Osteoblast (primary cell): ENCODE measurements at regions not wholly inside any gene's neighbourhood (a gene's known extent, or its start where the extent isn't known, plus 50 kb on each side); places are given as distances from the start of the nearest gene placed in this dataset.

Experiments
- DNase-seq: peaks from one replicate; pipeline ENCODE4 v3.0.0; 2011; ENCODE audit warnings: low spot score, mixed read lengths; ENCODE audit not compliant: insufficient read length; ENCODE audit errors: missing footprints
- H2AFZ ChIP-seq: 2 replicates; pipeline ENCODE4 v1.6.0; 2011; ENCODE audit warnings: mild to moderate bottlenecking, low read length
- H3K27ac ChIP-seq: 2 replicates; pipeline ENCODE4 v1.5.1; 2011; ENCODE audit warnings: mild to moderate bottlenecking, low read depth, low read length, moderate library complexity
- H3K27me3 ChIP-seq: 2 replicates; pipeline ENCODE4 v1.6.0; 2012; ENCODE audit warnings: mild to moderate bottlenecking, control low read depth, inconsistent platforms, low read length, moderate library complexity; ENCODE audit not compliant: insufficient read depth
- H3K36me3 ChIP-seq: 2 replicates; pipeline ENCODE4 v1.5.1; 2011; ENCODE audit warnings: mild to moderate bottlenecking, low read length, control low read depth, moderate library complexity; ENCODE audit not compliant: insufficient read depth
- H3K4me1 ChIP-seq: 2 replicates; pipeline ENCODE4 v1.5.1; 2011; ENCODE audit warnings: mild to moderate bottlenecking, low read length, control low read depth, moderate library complexity; ENCODE audit not compliant: insufficient read depth
- H3K4me2 ChIP-seq: 2 replicates; pipeline ENCODE4 v1.6.0; 2011; ENCODE audit warnings: mild to moderate bottlenecking, low read length; ENCODE audit not compliant: insufficient read depth
- H3K4me3 ChIP-seq: fragments of 200-600 bp; sonication (generic); 3 replicates; pipeline ENCODE4 v1.5.1; 2012; ENCODE audit warnings: mild to moderate bottlenecking, low read length, inconsistent platforms; ENCODE audit not compliant: insufficient read depth
- H3K79me2 ChIP-seq: 2 replicates; pipeline ENCODE4 v1.6.0; 2012; ENCODE audit warnings: mild to moderate bottlenecking, low read length, control low read depth, inconsistent platforms; ENCODE audit not compliant: insufficient read depth
- H3K9me3 ChIP-seq: 2 replicates; pipeline ENCODE4 v1.5.1; 2011; ENCODE audit warnings: low read depth, low read length, control low read depth
- H4K20me1 ChIP-seq: 2 replicates; pipeline ENCODE4 v1.6.0; 2012; ENCODE audit warnings: mild to moderate bottlenecking, low read length, control low read depth; ENCODE audit not compliant: insufficient read depth
- CTCF ChIP-seq: IDR thresholded peaks from 2 replicates; pipeline ENCODE4 v1.5.1; 2011; ENCODE audit warnings: mild to moderate bottlenecking, low read depth, low read length, moderate library complexity; ENCODE audit errors: extremely low read depth

DNA sequence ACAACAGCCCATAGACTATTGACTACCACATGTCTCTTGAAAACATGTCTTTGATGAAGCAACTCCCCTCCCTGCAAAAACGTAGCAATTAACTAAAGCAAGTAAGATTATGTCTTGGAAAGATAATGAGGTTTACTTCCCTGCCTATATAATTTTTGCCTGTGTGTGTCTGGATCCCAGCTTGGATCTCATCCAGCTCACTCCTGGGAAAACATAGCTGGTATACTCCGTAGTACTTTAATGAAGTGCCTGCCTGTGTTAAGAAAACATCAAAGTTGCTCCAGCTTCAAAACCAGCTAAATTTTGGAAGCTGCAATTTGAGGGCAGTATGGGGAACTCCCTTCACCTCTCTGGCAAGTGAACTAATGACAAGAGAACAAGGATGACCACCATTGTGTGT is 182.6 kb upstream of the C9orf72 start:
- no peak overlapping the region for H3K4me2 ChIP-seq
- H4K20me1 ChIP-seq: no peaks in the 10 kb centered on the region
- H3K36me3 ChIP-seq: no peaks in the 10 kb centered on the region
- H3K4me3 ChIP-seq: no peak overlapping the region
- no peak for TF ChIP-seq CTCF
- no peak overlapping the region for H2AFZ ChIP-seq
- H3K4me1 ChIP-seq: no peaks in the 10 kb centered on the region
- no peaks in the 10 kb centered on the region for H3K9me3 ChIP-seq
- no peak for DNase-seq
- no peaks in the 10 kb centered on the region for H3K27me3 ChIP-seq
- H3K79me2 ChIP-seq: no peaks in the 10 kb centered on the region
- H3K27ac ChIP-seq: no peak overlapping the region

GRCh38 chr9:27756418-27756817 is 183.1 kb upstream of the C9orf72 start:
- H3K4me3 ChIP-seq: no peak overlapping the region
- no peak for DNase-seq
- H3K27me3 ChIP-seq: no peaks in the 10 kb centered on the region
- no peaks in the 10 kb centered on the region for H3K79me2 ChIP-seq
- H3K27ac ChIP-seq: no peak overlapping the region
- no peaks in the 10 kb centered on the region for H3K9me3 ChIP-seq
- H3K4me2 ChIP-seq: no peak overlapping the region
- H3K4me1 ChIP-seq: no peaks in the 10 kb centered on the region
- no peaks in the 10 kb centered on the region for H4K20me1 ChIP-seq
- H3K36me3 ChIP-seq: no peaks in the 10 kb centered on the region
- H2AFZ ChIP-seq: no peak overlapping the region
- no peak for TF ChIP-seq CTCF

GRCh38 chr9:27763831-27764230 is 190.6 kb upstream of the C9orf72 start:
- H3K27ac ChIP-seq: no peak overlapping the region

More at GRCh38 chr9:27763831-27764230, 190.6 kb upstream of the C9orf72 start:
- H3K4me3 ChIP-seq: no peak overlapping the region
- no peak for DNase-seq
- no peaks in the 10 kb centered on the region for H3K79me2 ChIP-seq
- no peaks in the 10 kb centered on the region for H3K9me3 ChIP-seq
- no peak for TF ChIP-seq CTCF
- no peaks in the 10 kb centered on the region for H3K27me3 ChIP-seq
- H3K4me1 ChIP-seq: no peaks in the 10 kb centered on the region
- H3K4me2 ChIP-seq: no peak overlapping the region
- H2AFZ ChIP-seq: no peak overlapping the region
- no peaks in the 10 kb centered on the region for H4K20me1 ChIP-seq
- no peaks in the 10 kb centered on the region for H3K36me3 ChIP-seq
